ENCODE measurements at regions not wholly inside any gene's neighbourhood (a gene's known extent, or its start where the extent isn't known, plus 50 kb on each side); places are given as distances from the start of the nearest gene placed in this dataset.

DNA sequence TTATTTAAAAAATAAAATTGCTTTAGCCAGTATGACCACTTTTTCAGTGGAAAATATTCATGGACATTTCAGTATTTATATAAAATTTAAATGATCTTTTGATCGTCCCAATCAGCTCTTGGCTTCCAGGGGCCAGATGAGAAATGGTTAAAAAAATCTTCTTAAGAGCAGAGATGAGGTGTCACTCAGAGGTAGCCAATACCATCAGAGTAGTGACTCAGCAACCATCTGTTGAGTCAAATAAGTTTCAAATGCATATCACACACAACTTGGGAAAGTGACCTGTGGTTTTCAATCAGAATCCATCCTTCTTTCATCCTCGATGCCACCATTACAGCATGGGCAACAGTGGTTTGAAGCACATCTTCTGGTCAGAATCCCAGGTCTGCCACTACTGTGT is 958.8 kb upstream of the NR2F2 start:
- TF ChIP-seq, protein P1, sequence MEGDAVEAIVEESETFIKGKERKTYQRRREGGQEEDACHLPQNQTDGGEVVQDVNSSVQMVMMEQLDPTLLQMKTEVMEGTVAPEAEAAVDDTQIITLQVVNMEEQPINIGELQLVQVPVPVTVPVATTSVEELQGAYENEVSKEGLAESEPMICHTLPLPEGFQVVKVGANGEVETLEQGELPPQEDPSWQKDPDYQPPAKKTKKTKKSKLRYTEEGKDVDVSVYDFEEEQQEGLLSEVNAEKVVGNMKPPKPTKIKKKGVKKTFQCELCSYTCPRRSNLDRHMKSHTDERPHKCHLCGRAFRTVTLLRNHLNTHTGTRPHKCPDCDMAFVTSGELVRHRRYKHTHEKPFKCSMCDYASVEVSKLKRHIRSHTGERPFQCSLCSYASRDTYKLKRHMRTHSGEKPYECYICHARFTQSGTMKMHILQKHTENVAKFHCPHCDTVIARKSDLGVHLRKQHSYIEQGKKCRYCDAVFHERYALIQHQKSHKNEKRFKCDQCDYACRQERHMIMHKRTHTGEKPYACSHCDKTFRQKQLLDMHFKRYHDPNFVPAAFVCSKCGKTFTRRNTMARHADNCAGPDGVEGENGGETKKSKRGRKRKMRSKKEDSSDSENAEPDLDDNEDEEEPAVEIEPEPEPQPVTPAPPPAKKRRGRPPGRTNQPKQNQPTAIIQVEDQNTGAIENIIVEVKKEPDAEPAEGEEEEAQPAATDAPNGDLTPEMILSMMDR (IDR thresholded peaks at IDR 0.05), result no peak
- no peak for TF ChIP-seq ZFX (IDR thresholded peaks at IDR 0.05; ENCODE audit: borderline replicate concordance)

DNA sequence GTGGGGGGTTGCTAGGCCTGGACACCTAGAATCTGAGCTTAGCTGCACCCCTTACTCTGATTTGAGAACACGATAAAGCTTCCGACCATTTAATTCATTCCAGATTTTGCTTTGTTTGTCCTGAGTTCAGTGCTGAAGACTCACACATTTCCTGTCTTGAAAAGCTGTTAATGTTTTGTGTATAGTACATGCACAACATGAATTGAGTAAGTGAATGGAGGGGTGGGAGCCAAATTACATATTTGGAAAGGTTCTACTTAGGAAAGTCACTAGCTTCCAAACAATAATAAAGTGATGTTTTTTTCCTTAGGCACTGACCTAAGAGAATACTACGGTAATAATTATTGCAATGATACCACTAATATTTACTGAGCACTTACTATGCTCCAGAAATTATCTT is 955.2 kb upstream of the NR2F2 start:
- TF ChIP-seq, protein P1 (IDR thresholded peaks at IDR 0.05), result no peak
- TF ChIP-seq ZFX (IDR thresholded peaks at IDR 0.05; ENCODE audit: borderline replicate concordance), result no peak
- no peak overlapping the region for H3K27ac ChIP-seq

More for the DNA sequence above, 958.8 kb upstream of the NR2F2 start:
- no peak overlapping the region for H3K27ac ChIP-seq

DNA sequence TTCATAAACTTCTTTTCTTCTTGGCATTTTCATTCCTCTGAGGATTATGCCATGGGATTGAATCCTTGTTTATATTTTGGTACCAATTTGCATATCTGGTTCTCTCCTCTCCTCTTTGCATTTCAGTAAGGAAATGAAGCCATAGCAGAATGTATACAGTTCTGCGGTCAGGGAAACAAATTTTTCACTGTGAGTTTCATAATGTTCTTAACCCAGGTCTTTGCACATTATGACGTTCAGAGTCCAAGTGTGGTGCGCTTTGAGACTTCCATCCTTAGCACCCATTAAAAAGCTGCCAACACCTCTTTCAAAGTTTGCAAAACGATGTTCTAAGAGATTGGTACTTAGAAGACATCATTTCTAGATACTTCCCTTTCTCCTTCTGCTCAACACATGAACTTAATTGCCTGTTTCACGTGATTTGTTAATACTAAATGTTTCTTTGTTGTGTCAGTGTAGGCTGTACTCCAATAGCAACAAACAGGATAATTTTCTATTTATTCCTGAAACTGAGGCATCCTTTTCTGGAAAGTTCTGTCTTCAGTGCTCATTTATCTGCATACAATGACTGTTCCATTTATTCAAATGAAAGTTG is 953.1 kb upstream of the NR2F2 start:
- TF ChIP-seq, protein P1 (IDR thresholded peaks at IDR 0.05), result no peak
- no peak for TF ChIP-seq ZFX (IDR thresholded peaks at IDR 0.05; ENCODE audit: borderline replicate concordance)
- no peak overlapping the region for H3K27ac ChIP-seq

DNA sequence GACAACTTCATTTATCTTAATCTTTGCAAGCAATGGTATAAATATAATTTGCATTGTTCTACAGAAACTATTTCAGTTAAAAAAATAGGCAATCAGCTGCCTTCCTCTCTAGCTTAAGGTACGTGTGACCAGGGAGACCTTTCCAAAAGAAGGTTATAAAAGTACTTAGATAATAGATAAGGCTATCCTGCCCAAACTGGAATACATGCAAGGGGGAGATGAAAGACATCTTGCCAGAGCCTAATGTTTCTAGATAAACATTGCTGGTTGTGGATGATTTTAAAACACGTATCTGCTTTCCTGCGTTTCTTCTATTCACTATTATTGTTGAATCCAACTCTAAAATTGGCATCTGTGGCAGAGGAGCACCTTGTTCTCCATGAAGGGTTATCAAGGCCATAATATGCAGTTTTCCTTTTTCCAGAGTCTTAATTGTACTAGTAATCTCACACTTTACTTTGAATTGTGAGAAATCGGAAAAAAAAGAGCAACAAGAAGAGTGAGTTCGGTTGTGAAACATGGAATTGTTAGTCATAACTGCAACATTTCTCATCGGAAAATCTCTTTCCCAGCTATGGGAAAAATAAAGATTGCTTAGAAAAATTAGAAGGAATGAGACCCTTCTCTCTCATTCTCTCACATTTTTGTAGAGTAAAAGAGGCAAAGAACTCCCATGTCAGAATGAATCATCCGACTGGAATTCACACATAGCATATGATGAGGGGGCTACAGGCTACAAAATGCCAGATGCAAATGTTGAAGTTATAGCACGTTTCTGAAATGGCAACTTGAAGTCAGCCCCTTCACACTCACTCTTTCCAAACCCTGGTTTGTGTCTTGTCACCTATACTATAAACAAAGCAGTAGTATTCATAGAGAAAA is 936.1 kb upstream of the NR2F2 start:
- TF ChIP-seq, protein P1 (IDR thresholded peaks at IDR 0.05), result no peak
- no peak for TF ChIP-seq ZFX (IDR thresholded peaks at IDR 0.05; ENCODE audit: borderline replicate concordance)

DNA sequence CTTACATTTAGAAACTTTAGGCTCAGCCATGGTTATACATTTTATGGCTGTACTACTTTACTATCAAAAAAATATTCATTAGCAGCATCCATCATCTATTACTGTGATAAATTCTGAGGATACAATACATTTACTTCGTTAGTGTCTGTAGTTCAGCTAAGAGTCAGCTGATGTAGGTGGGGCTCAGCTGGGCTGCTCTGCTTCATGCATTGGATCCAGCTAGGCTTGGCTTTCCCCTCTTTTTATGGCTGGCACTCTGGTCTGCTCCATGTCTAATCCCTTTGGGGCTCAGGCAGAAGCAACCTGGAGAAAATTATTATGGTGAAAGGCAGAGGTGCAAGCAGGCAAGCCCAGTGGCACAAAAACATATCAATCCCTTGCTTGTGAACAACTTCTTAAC is 930.1 kb upstream of the NR2F2 start:
- TF ChIP-seq, protein P1 (IDR thresholded peaks at IDR 0.05), result no peak
- no peak for TF ChIP-seq ZFX (IDR thresholded peaks at IDR 0.05; ENCODE audit: borderline replicate concordance)
- no peak overlapping the region for H3K27ac ChIP-seq

More for the DNA sequence above, 936.1 kb upstream of the NR2F2 start:
- H3K27ac ChIP-seq, result no peak overlapping the region

DNA sequence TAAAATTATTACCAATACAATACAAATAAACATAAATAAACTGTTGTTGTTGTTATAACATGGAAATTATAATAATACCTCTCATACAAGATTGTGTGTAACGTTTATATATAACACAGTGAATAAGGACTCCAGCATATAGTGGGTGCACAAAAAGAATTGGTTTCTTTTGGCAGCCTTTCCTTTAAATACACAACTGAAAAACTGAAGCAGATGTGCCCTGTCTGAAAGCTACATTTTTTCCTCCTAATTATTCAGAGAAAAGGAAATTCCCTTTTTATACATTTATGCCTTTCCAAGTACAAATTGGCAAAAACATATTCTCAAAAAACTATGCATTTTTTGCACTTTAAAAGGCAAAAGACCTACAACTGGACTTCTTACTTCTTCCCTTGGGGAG is 928.9 kb upstream of the NR2F2 start:
- H3K27ac ChIP-seq, result no peak overlapping the region
- TF ChIP-seq, protein P1 (IDR thresholded peaks at IDR 0.05), result no peak
- no peak for TF ChIP-seq ZFX (IDR thresholded peaks at IDR 0.05; ENCODE audit: borderline replicate concordance)

DNA sequence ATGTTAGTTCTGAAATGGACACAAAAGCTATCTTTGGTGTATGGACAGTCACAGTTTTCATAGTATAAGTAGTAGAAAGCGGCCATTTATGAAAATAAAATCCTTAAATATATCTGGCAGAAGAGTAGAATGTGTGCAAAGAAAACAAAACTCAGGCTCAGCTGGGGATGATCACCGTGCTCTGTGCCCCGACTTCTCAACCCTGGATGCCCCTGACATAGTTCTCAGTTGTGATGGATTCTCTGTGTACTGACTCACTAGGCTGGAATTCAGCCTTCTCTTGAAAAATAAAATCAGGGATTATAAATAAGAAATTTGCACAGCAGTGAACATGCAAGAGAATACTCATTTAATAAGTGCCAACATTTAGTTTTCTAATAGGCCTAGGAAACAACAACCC is 925.1 kb upstream of the NR2F2 start:
- TF ChIP-seq, protein P1 (IDR thresholded peaks at IDR 0.05), result no peak
- no peak for TF ChIP-seq ZFX (IDR thresholded peaks at IDR 0.05; ENCODE audit: borderline replicate concordance)
- H3K27ac ChIP-seq, result no peak overlapping the region

All from 22Rv1 (cell line).